Upper lobe of left lung (tissue), 6 donors: ENCODE measurements at regions not wholly inside any gene's neighbourhood (a gene's known extent, or its start where the extent isn't known, plus 50 kb on each side); places are given as distances from the start of the nearest gene placed in this dataset.
A peak's percentile ranks its signal among the peaks of the same experiment; 100 is the strongest.

Source experiments
- ATAC-seq, 2 donors: fragments of 200-7000 bp; cut with Tn5 transposase; one replicate each; pipeline ENCODE4 v1.9.1; 2022; ENCODE audit warnings: mild to moderate bottlenecking in 2 of 2, moderate library complexity in 2 of 2; ENCODE audit not compliant: low FRiP score in 2 of 2
- DNase-seq, 2 donors: peaks; one replicate each; pipeline ENCODE4 v3.0.0-alpha.2; 2019 to 2020
- H3K27ac ChIP-seq, 4 donors: fragments of 200-600 bp; sonication (generic); one replicate each; pipeline ENCODE4 v1.5.1; 2016 to 2019
- H3K27me3 ChIP-seq, 4 donors: fragments of 200-600 bp; sonication (generic); one replicate each; pipeline ENCODE4 v1.5.1; 2017 to 2019
- H3K36me3 ChIP-seq, 4 donors: fragments of 200-600 bp; sonication (generic); one replicate each; pipeline ENCODE4 v1.5.1; 2016 to 2019
- H3K4me1 ChIP-seq, 4 donors: fragments of 200-600 bp; sonication (generic); one replicate each; pipeline ENCODE4 v1.5.1; 2018 to 2019
- H3K4me3 ChIP-seq, 4 donors: fragments of 200-600 bp; sonication (generic); one replicate each; pipeline ENCODE4 v1.5.1; 2017 to 2019; ENCODE audit warnings: mild to moderate bottlenecking in 2 of 4, moderate library complexity in 1 of 4
- H3K9me3 ChIP-seq, 4 donors: fragments of 200-600 bp; sonication (generic); one replicate each; pipeline ENCODE4 v1.5.1; 2018 to 2019
- EP300 ChIP-seq, 4 donors: sonication (generic); formaldehyde crosslinking; IDR thresholded peaks; one replicate each; pipeline ENCODE4 v1.5.1; 2017; ENCODE audit warnings: antibody characterized with exemption in 4 of 4, control low read depth in 2 of 4
- POLR2A ChIP-seq, 4 donors: fragments of 450-650 bp; IDR thresholded peaks; one replicate each; pipeline ENCODE4 v1.5.1; 2016 to 2017; ENCODE audit warnings: antibody characterized with exemption in 4 of 4, mild to moderate bottlenecking in 2 of 4
- POLR2AphosphoS5 ChIP-seq, 2 donors: sonication (generic); formaldehyde crosslinking; IDR thresholded peaks; one replicate each; pipeline ENCODE4 v1.5.1; 2017; ENCODE audit warnings: antibody characterized with exemption in 2 of 2
- WGBS, 2 donors: methylation state at CpG; one replicate each; pipeline ENCODE4 v1.1.5; 2017 to 2018; 5-methylcytosine and 5-hydroxymethylcytosine counted together
- TF ChIP-seq, protein P1 (sequence below), 6 experiments: fragments of 450-650 bp in 4 of 6; fragments of 200-600 bp in 2 of 6; sonication (generic) in 2 of 6; IDR thresholded peaks; one replicate each; pipeline ENCODE4 v1.5.1; 2016 to 2019; ENCODE audit warnings: antibody characterized with exemption in 6 of 6
- donor health status: DM: no; HTN: no; CAD: no; lungs with moderate emphysema.
- donor health status: DM: no; HTN: yes; CAD: no; lungs with severe emphysema.

DNA sequence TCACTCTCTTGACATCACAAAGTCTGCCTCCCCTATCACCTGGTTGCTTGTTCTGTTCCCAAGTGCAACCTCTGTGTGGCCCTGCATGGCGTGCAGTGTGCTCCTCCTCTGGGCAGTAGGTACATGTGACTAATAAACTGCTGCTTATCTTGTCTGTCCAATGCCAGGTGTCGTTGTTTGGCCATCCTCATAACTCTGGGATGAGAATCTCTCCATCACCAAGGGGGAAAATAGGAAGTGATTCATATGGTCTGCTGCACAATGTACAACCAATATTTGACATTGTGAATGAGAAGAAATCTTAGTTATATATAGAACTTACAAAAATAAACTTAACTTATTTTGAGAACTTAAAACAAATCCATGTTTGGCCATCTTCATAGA, 135.2 kb downstream of the INHBA start:
- Histone ChIP-seq H3K4me1 (no peaks in the 10 kb centered on the region), H3K36me3 (no peaks in the 10 kb centered on the region), H3K27ac (no peak overlapping the region), H3K4me3 (no peak overlapping the region), H3K9me3 (no peaks in the 10 kb centered on the region), H3K27me3 (no peaks in the 10 kb centered on the region)
- no peak for TF ChIP-seq POLR2A (IDR thresholded peaks at IDR 0.05)
- TF ChIP-seq, protein P1, sequence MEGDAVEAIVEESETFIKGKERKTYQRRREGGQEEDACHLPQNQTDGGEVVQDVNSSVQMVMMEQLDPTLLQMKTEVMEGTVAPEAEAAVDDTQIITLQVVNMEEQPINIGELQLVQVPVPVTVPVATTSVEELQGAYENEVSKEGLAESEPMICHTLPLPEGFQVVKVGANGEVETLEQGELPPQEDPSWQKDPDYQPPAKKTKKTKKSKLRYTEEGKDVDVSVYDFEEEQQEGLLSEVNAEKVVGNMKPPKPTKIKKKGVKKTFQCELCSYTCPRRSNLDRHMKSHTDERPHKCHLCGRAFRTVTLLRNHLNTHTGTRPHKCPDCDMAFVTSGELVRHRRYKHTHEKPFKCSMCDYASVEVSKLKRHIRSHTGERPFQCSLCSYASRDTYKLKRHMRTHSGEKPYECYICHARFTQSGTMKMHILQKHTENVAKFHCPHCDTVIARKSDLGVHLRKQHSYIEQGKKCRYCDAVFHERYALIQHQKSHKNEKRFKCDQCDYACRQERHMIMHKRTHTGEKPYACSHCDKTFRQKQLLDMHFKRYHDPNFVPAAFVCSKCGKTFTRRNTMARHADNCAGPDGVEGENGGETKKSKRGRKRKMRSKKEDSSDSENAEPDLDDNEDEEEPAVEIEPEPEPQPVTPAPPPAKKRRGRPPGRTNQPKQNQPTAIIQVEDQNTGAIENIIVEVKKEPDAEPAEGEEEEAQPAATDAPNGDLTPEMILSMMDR (IDR thresholded peaks at IDR 0.05), result no peak
- no peak for TF ChIP-seq POLR2AphosphoS5 (IDR thresholded peaks at IDR 0.05)
- TF ChIP-seq EP300 (IDR thresholded peaks at IDR 0.05), result no peak
- WGBS, 2 donors, result 71 to 79% methylated on average over 2 of the region's 2 CpGs
- ATAC-seq, result peak in 1 of 2 donors; percentile 26
- DNase-seq, result no peak

DNA sequence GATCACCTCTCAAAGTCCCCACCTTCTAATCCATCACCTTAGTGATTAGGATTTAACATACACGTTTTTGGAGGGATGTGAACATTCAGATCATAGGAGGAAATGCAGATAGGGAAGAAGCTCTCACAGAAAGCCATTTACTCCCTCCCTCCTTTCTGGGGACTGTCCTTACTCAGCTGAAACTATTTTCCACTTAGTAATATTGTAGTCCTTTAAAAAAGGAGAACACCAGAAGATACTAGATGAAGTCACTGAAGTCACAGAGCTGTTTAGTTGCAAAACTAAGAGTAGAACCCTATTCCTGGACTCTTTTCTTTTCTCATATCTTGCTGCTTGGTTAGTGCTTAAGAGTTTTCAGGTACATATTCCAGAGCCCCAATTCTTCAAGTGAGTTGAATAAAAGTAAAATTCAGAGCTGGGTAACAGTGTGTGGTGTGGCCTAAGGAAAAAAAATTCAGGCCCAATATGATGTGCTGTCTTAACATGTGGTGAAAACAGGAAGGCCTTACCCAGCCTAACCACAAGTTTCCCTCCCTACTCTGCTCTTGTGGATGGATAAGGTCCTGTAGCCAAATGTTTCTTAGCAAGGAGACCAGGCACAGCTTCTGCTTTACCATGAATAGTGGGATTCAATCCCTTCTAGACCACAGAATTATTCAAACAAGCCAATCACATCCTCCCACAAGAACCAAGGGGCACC, 135.7 kb downstream of the INHBA start:
- Histone ChIP-seq H3K36me3 (no peaks in the 10 kb centered on the region), H3K27me3 (no peaks in the 10 kb centered on the region), H3K4me3 (no peak overlapping the region), H3K9me3 (no peaks in the 10 kb centered on the region), H3K27ac (no peak overlapping the region), H3K4me1 (no peaks in the 10 kb centered on the region)
- no peak for DNase-seq
- WGBS, 2 donors, result 29 to 35% methylated on average over 1 of the region's 1 CpG
- no peak for ATAC-seq
- TF ChIP-seq POLR2A (IDR thresholded peaks at IDR 0.05) (no peak), EP300 (IDR thresholded peaks at IDR 0.05) (no peak), POLR2AphosphoS5 (IDR thresholded peaks at IDR 0.05) (no peak)
- TF ChIP-seq, protein P1 (IDR thresholded peaks at IDR 0.05), result no peak

DNA sequence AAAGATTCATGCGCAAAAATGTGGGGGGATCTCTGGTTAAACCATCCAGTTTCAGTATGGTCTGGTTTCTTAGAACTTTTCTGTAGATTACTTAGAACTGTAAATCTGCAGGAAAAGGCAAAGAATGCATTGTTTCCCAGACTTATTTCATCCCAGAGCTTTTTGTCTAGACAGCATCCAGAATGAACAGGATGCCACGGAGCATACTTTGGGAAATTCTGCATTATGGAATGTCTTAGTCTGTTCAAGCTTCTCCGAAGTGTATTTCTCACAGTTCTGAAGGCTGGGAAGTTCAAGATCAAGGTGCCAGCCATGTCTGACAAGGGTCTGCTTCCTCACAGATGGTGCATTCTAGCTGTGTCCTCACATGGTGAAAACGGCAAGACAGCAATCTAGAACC, 136.3 kb downstream of the INHBA start:
- TF ChIP-seq POLR2AphosphoS5 (IDR thresholded peaks at IDR 0.05) (no peak), POLR2A (IDR thresholded peaks at IDR 0.05) (no peak), EP300 (IDR thresholded peaks at IDR 0.05) (no peak)
- TF ChIP-seq, protein P1 (IDR thresholded peaks at IDR 0.05), result no peak
- Histone ChIP-seq H3K9me3 (no peaks in the 10 kb centered on the region), H3K4me1 (no peaks in the 10 kb centered on the region), H3K27ac (no peak overlapping the region), H3K4me3 (no peak overlapping the region), H3K36me3 (no peaks in the 10 kb centered on the region), H3K27me3 (no peaks in the 10 kb centered on the region)
- DNase-seq (no peak), ATAC-seq (no peak)
- WGBS, 2 donors, result 75 to 81% methylated on average over 4 of the region's 4 CpGs

DNA sequence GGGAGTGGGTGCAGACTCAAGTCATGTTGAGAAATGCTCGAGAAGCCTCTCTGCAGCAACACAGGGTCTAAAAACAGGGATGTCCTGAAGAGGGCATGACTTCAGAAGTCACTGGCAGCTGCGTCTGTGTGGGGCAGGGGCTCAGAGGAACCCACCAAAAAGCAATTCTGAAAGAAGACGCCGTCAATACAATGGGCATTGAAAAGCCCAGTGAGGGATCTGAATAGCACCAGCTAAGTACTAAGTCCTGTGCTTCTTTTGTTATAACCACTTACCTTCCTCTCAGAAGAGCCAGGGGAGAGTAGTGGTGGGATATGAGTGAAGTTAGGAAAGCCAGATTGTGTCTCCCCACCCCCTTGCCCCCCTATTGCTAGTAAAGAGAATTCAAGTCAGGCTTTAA, 137.2 kb downstream of the INHBA start:
- 62 to 81% methylated on average over 4 of the region's 4 CpGs for WGBS, 2 donors

More for the DNA sequence above, 137.2 kb downstream of the INHBA start:
- Histone ChIP-seq H3K9me3 (no peaks in the 10 kb centered on the region), H3K36me3 (no peaks in the 10 kb centered on the region), H3K4me3 (no peak overlapping the region), H3K4me1 (no peaks in the 10 kb centered on the region), H3K27ac (no peak overlapping the region), H3K27me3 (no peaks in the 10 kb centered on the region)
- DNase-seq (no peak), ATAC-seq (no peak)
- TF ChIP-seq EP300 (IDR thresholded peaks at IDR 0.05) (no peak), POLR2AphosphoS5 (IDR thresholded peaks at IDR 0.05) (no peak), POLR2A (IDR thresholded peaks at IDR 0.05) (no peak)
- TF ChIP-seq, protein P1 (IDR thresholded peaks at IDR 0.05), result no peak
